ENCODE measurements at regions not wholly inside any gene's neighbourhood (a gene's known extent, or its start where the extent isn't known, plus 50 kb on each side); places are given as distances from the start of the nearest gene placed in this dataset.
"Not testable (repeated sequence)": the region's sequence is repeated elsewhere in the genome, so short reads cannot be mapped to it uniquely, and the experiment has no call there.

GRCh38 chr9:40884902-40885490 lies 243.5 kb downstream of the FOXD4L6 start:
- not testable (repeated sequence) for DNase-seq (ENCODE audit: low read depth); H3K4me3 ChIP-seq (replicated peaks; ENCODE audit: low read depth, low read length)

- TF ChIP-seq CTCF (IDR thresholded peaks at IDR 0.05; ENCODE audit: low read length, missing control alignments) = no peak
- no peak overlapping the region for H3K4me3 ChIP-seq (replicated peaks; ENCODE audit: low read depth, low read length)
Observed at GRCh38 chr9:40884072-40884901, 244.2 kb downstream of the FOXD4L6 start.

GRCh38 chr9:40883423-40884071 lies 244.9 kb downstream of the FOXD4L6 start:
- H3K4me3 ChIP-seq (replicated peaks; ENCODE audit: low read depth, low read length); DNase-seq (ENCODE audit: low read depth): not testable (repeated sequence)

More at GRCh38 chr9:40884072-40884901, 244.2 kb downstream of the FOXD4L6 start:
- no peak for DNase-seq (ENCODE audit: low read depth)

GRCh38 chr9:40873753-40874295 lies 254.7 kb downstream of the FOXD4L6 start:
- not testable (repeated sequence) for H3K4me3 ChIP-seq (replicated peaks; ENCODE audit: low read depth, low read length); DNase-seq (ENCODE audit: low read depth)

GRCh38 chr9:40868437-40868836 lies 260.0 kb downstream of the FOXD4L6 start:
- H3K4me3 ChIP-seq (replicated peaks; ENCODE audit: low read depth, low read length); DNase-seq (ENCODE audit: low read depth): not testable (repeated sequence)

Measured in fibroblast of pulmonary artery (primary cell).